Breast epithelium (tissue), 4 donors: ENCODE measurements at regions not wholly inside any gene's neighbourhood (a gene's known extent, or its start where the extent isn't known, plus 50 kb on each side); places are given as distances from the start of the nearest gene placed in this dataset.

Experiments
- DNase-seq, 2 donors: peaks; one replicate each; pipeline ENCODE4 v3.0.0-alpha.2; 2019; ENCODE audit warnings: low spot score in 2 of 2
- H3K27ac ChIP-seq, 2 donors: fragments of 200-600 bp; sonication (generic) in 1 of 2; one replicate each; pipeline ENCODE4 v1.5.1; 2016 to 2019; ENCODE audit warnings: mild to moderate bottlenecking in 1 of 2
- H3K27me3 ChIP-seq, 2 donors: fragments of 200-600 bp; sonication (generic) in 1 of 2; one replicate each; pipeline versions ENCODE4 v1.5.1 to v1.6.0; 2017 to 2019; ENCODE audit warnings: control low read depth in 1 of 2, mild to moderate bottlenecking in 1 of 2
- H3K36me3 ChIP-seq: fragments of 200-600 bp; one replicate; pipeline ENCODE4 v1.5.1; 2019
- H3K4me1 ChIP-seq, 2 donors: fragments of 200-600 bp; sonication (generic); one replicate each; pipeline ENCODE4 v1.5.1; 2016 to 2019; ENCODE audit warnings: control low read depth in 1 of 2
- H3K4me3 ChIP-seq, 3 donors: fragments of 200-600 bp; sonication (generic); 1 replicate in 2 of 3; 2 replicates in 1 of 3; pipeline ENCODE4 v1.5.1; 2016 to 2019; ENCODE audit warnings: mild to moderate bottlenecking in 3 of 3, moderate library complexity in 2 of 3
- H3K9me3 ChIP-seq, 2 donors: fragments of 200-600 bp; sonication (generic) in 1 of 2; one replicate each; pipeline ENCODE4 v1.5.1; 2016 to 2019; ENCODE audit warnings: control low read depth in 1 of 2
- CTCF ChIP-seq, 3 donors: fragments of 450-650 bp; IDR thresholded peaks; one replicate each; pipeline ENCODE4 v1.5.1; 2016 to 2017; ENCODE audit warnings: antibody characterized with exemption in 3 of 3, mild to moderate bottlenecking in 3 of 3, moderate library complexity in 3 of 3
- POLR2A ChIP-seq: fragments of 450-650 bp; IDR thresholded peaks from one replicate; pipeline ENCODE4 v1.6.1; 2016; ENCODE audit warnings: antibody characterized with exemption, mild to moderate bottlenecking, moderate library complexity
- POLR2AphosphoS5 ChIP-seq, 3 donors: sonication (generic); formaldehyde crosslinking; IDR thresholded peaks; one replicate each; pipeline ENCODE4 v1.6.1; 2017; ENCODE audit warnings: antibody characterized with exemption in 3 of 3
- intact Hi-C: fragments of 100-400 bp; cut with DNase I; formaldehyde crosslinking; loops from one replicate; pipeline ENCODE4 v1.15.1; 2023; ENCODE audit warnings: low total_unique reads

- H3K9me3 ChIP-seq = no peaks in the 10 kb centered on the region
- no peak for DNase-seq
- H3K4me3 ChIP-seq = no peak overlapping the region
- H3K4me1 ChIP-seq = no peaks in the 10 kb centered on the region
- no peaks in the 10 kb centered on the region for H3K36me3 ChIP-seq
- no peaks in the 10 kb centered on the region for H3K27me3 ChIP-seq
- no peak overlapping the region for H3K27ac ChIP-seq
- intact Hi-C loops = no loop called here
- no peak for TF ChIP-seq POLR2A
- TF ChIP-seq CTCF (IDR thresholded peaks at IDR 0.05) = no peak
- TF ChIP-seq POLR2AphosphoS5 (IDR thresholded peaks at IDR 0.05) = no peak
Observed at GRCh38 chr6:44531442-44532015, 144.0 kb downstream of the CDC5L start.

GRCh38 chr6:44533421-44533820, 145.9 kb downstream of the CDC5L start:
- H3K27ac ChIP-seq = no peak overlapping the region
- H3K4me3 ChIP-seq = no peak overlapping the region
- H3K9me3 ChIP-seq = no peaks in the 10 kb centered on the region
- DNase-seq = no peak
- TF ChIP-seq POLR2AphosphoS5 (IDR thresholded peaks at IDR 0.05) = no peak
- TF ChIP-seq POLR2A = no peak
- TF ChIP-seq CTCF (IDR thresholded peaks at IDR 0.05) = no peak
- intact Hi-C loops = no loop called here
- H3K36me3 ChIP-seq = no peaks in the 10 kb centered on the region
- H3K4me1 ChIP-seq = no peaks in the 10 kb centered on the region
- H3K27me3 ChIP-seq = no peaks in the 10 kb centered on the region

- TF ChIP-seq POLR2AphosphoS5 (IDR thresholded peaks at IDR 0.05) (no peak), POLR2A (no peak), CTCF (IDR thresholded peaks at IDR 0.05) (no peak)
- no peaks in the 10 kb centered on the region for H3K36me3 ChIP-seq
- no peaks in the 10 kb centered on the region for H3K9me3 ChIP-seq
- no peak for DNase-seq
- H3K4me1 ChIP-seq = no peaks in the 10 kb centered on the region
- intact Hi-C loops = no loop called here
- no peaks in the 10 kb centered on the region for H3K27me3 ChIP-seq
- H3K27ac ChIP-seq = no peak overlapping the region
- no peak overlapping the region for H3K4me3 ChIP-seq
Observed at GRCh38 chr6:44534291-44534690, 146.8 kb downstream of the CDC5L start.

GRCh38 chr6:44535446-44535845, 147.9 kb downstream of the CDC5L start:
- Histone ChIP-seq H3K27me3 (no peaks in the 10 kb centered on the region), H3K36me3 (no peaks in the 10 kb centered on the region), H3K27ac (no peak overlapping the region), H3K4me1 (no peaks in the 10 kb centered on the region), H3K4me3 (no peak overlapping the region), H3K9me3 (no peaks in the 10 kb centered on the region)
- no peak for TF ChIP-seq POLR2AphosphoS5 (IDR thresholded peaks at IDR 0.05)
- TF ChIP-seq POLR2A = no peak
- TF ChIP-seq CTCF (IDR thresholded peaks at IDR 0.05) = no peak
- intact Hi-C loops = no loop called here
- DNase-seq = no peak

GRCh38 chr6:44535967-44536366, 148.5 kb downstream of the CDC5L start:
- H3K4me3 ChIP-seq = no peak overlapping the region
- intact Hi-C loops = no loop called here
- no peak for DNase-seq
- H3K36me3 ChIP-seq = no peaks in the 10 kb centered on the region
- H3K4me1 ChIP-seq = no peaks in the 10 kb centered on the region
- no peak overlapping the region for H3K27ac ChIP-seq
- no peaks in the 10 kb centered on the region for H3K27me3 ChIP-seq
- TF ChIP-seq CTCF (IDR thresholded peaks at IDR 0.05) = no peak
- no peak for TF ChIP-seq POLR2A
- no peak for TF ChIP-seq POLR2AphosphoS5 (IDR thresholded peaks at IDR 0.05)
- no peaks in the 10 kb centered on the region for H3K9me3 ChIP-seq
